GM12878 (cell line): ENCODE measurements at regions not wholly inside any gene's neighbourhood (a gene's known extent, or its start where the extent isn't known, plus 50 kb on each side); places are given as distances from the start of the nearest gene placed in this dataset.

Source experiments
- CREB1 ChIP-seq: IDR thresholded peaks from 2 replicates; pipeline ENCODE4 v1.6.1; 2012; ENCODE audit warnings: low read depth, mild to moderate bottlenecking, inconsistent platforms
- CTCF ChIP-seq, 3 experiments: IDR thresholded peaks in 2 of 3; conservative IDR thresholded peaks in 1 of 3; 2 replicates each; pipeline ENCODE4 v1.5.1; 2011; ENCODE audit warnings: low read depth in 3 of 3, low read length in 3 of 3, mild to moderate bottlenecking in 3 of 3, control low read depth in 2 of 3, moderate library complexity in 2 of 3, inconsistent platforms in 1 of 3, mixed read lengths in 1 of 3; ENCODE audit not compliant: control insufficient read depth in 2 of 3, insufficient read depth in 1 of 3; ENCODE audit errors: extremely low read depth in 1 of 3
- EP300 ChIP-seq, 2 experiments: fragments of 150-350 bp in 1 of 2; IDR thresholded peaks; 2 replicates each; pipeline ENCODE4 v1.6.1; 2011 to 2012; ENCODE audit warnings: low read depth in 2 of 2, low read length in 2 of 2, borderline replicate concordance in 1 of 2, improper control_type of control experiment in 1 of 2, inconsistent platforms in 1 of 2; ENCODE audit not compliant: control insufficient read depth in 1 of 2
- ESRRA ChIP-seq: IDR thresholded peaks from 2 replicates; pipeline ENCODE4 v1.6.1; 2012; ENCODE audit warnings: mild to moderate bottlenecking, low read length, improper control_type of control experiment
- EZH2 ChIP-seq: IDR thresholded peaks from 2 replicates; pipeline ENCODE4 v1.6.1; 2012; ENCODE audit warnings: low read depth, mild to moderate bottlenecking, control low read depth, inconsistent platforms, low read length, borderline replicate concordance; ENCODE audit not compliant: control insufficient read depth
- NFYB ChIP-seq: IDR thresholded peaks from 2 replicates; pipeline ENCODE4 v1.6.1; 2011; ENCODE audit warnings: low read depth, mild to moderate bottlenecking, low read length, improper control_type of control experiment, moderate library complexity; ENCODE audit not compliant: insufficient read depth
- POLR2AphosphoS5 ChIP-seq: IDR thresholded peaks from 2 replicates; pipeline ENCODE4 v1.6.1; 2011; ENCODE audit warnings: mild to moderate bottlenecking, low read length, inconsistent platforms
- TAF1 ChIP-seq: IDR thresholded peaks from 2 replicates; pipeline ENCODE4 v1.6.1; 2011; ENCODE audit warnings: mild to moderate bottlenecking, low read depth, low read length, borderline replicate concordance

- no peak for TF ChIP-seq EP300 (IDR thresholded peaks at IDR 0.05; ENCODE audit: borderline replicate concordance in 1 of 2, control insufficient read depth in 1 of 2, low read depth in 2 of 2, low read length in 2 of 2)
- no peak for TF ChIP-seq CREB1
- no peak for TF ChIP-seq POLR2AphosphoS5
- no peak for TF ChIP-seq ESRRA
- no peak for TF ChIP-seq TAF1
- no peak for TF ChIP-seq CTCF (IDR thresholded peaks at IDR 0.05 in 2 of 3, conservative IDR thresholded peaks at IDR 0.05 in 1 of 3; ENCODE audit: control insufficient read depth in 2 of 3, extremely low read depth in 1 of 3, insufficient read depth in 1 of 3, low read depth in 3 of 3, low read length in 3 of 3)
- no peak for TF ChIP-seq EZH2
- no peak for TF ChIP-seq NFYB
Observed at GRCh38 chr4:24003496-24003895, 113.6 kb upstream of the PPARGC1A start.
